ENCODE measurements at regions not wholly inside any gene's neighbourhood (a gene's known extent, or its start where the extent isn't known, plus 50 kb on each side); places are given as distances from the start of the nearest gene placed in this dataset.
"Not testable (repeated sequence)": the region's sequence is repeated elsewhere in the genome, so short reads cannot be mapped to it uniquely, and the experiment has no call there.

GRCh38 chr3:145906301-145906700 lies 254.7 kb downstream of the PLOD2 start:
- Histone ChIP-seq H3K9me3 (ENCODE audit: control insufficient read depth, low read length) (no peaks in the 10 kb centered on the region), H3K9ac (ENCODE audit: low read length) (no peak overlapping the region), H3K27me3 (replicated peaks; ENCODE audit: control insufficient read depth, insufficient read depth, low read length) (no peaks in the 10 kb centered on the region), H3K4me1 (ENCODE audit: control insufficient read depth, insufficient read depth, low read length) (no peaks in the 10 kb centered on the region), H3K4me3 (ENCODE audit: low read length) (no peak overlapping the region), H3K36me3 (ENCODE audit: control insufficient read depth, insufficient read depth, low read length, severe bottlenecking) (no peaks in the 10 kb centered on the region)
- peak; percentile 11 for DNase-seq (ENCODE audit: low read depth)

GRCh38 chr3:145906755-145907154 lies 254.2 kb downstream of the PLOD2 start:
- H3K9ac ChIP-seq (ENCODE audit: low read length): no peak overlapping the region
- no peaks in the 10 kb centered on the region for H3K36me3 ChIP-seq (ENCODE audit: control insufficient read depth, insufficient read depth, low read length, severe bottlenecking)
- no peaks in the 10 kb centered on the region for H3K9me3 ChIP-seq (ENCODE audit: control insufficient read depth, low read length)
- H3K4me1 ChIP-seq (ENCODE audit: control insufficient read depth, insufficient read depth, low read length): no peaks in the 10 kb centered on the region
- DNase-seq (ENCODE audit: low read depth): no peak
- no peaks in the 10 kb centered on the region for H3K27me3 ChIP-seq (replicated peaks; ENCODE audit: control insufficient read depth, insufficient read depth, low read length)
- H3K4me3 ChIP-seq (ENCODE audit: low read length): no peak overlapping the region

GRCh38 chr3:145911016-145911415 lies 250.0 kb downstream of the PLOD2 start:
- H3K36me3 ChIP-seq (ENCODE audit: control insufficient read depth, insufficient read depth, low read length, severe bottlenecking): no peaks in the 10 kb centered on the region
- no peak for DNase-seq (ENCODE audit: low read depth)
- H3K4me1 ChIP-seq (ENCODE audit: control insufficient read depth, insufficient read depth, low read length): no peaks in the 10 kb centered on the region
- no peak overlapping the region for H3K9ac ChIP-seq (ENCODE audit: low read length)
- H3K9me3 ChIP-seq (ENCODE audit: control insufficient read depth, low read length): no peaks in the 10 kb centered on the region
- no peaks in the 10 kb centered on the region for H3K27me3 ChIP-seq (replicated peaks; ENCODE audit: control insufficient read depth, insufficient read depth, low read length)
- no peak overlapping the region for H3K4me3 ChIP-seq (ENCODE audit: low read length)

GRCh38 chr3:145915787-145916186 lies 245.2 kb downstream of the PLOD2 start:
- Histone ChIP-seq H3K9ac (ENCODE audit: low read length) (no peak overlapping the region), H3K36me3 (ENCODE audit: control insufficient read depth, insufficient read depth, low read length, severe bottlenecking) (no peaks in the 10 kb centered on the region), H3K4me3 (ENCODE audit: low read length) (no peak overlapping the region), H3K27me3 (replicated peaks; ENCODE audit: control insufficient read depth, insufficient read depth, low read length) (no peaks in the 10 kb centered on the region), H3K4me1 (ENCODE audit: control insufficient read depth, insufficient read depth, low read length) (no peaks in the 10 kb centered on the region), H3K9me3 (ENCODE audit: control insufficient read depth, low read length) (no peaks in the 10 kb centered on the region)
- no peak for DNase-seq (ENCODE audit: low read depth)

GRCh38 chr3:145927736-145928135 lies 233.2 kb downstream of the PLOD2 start:
- not testable (repeated sequence) for DNase-seq (ENCODE audit: low read depth); H3K36me3 ChIP-seq (ENCODE audit: control insufficient read depth, insufficient read depth, low read length, severe bottlenecking); H3K9me3 ChIP-seq (ENCODE audit: control insufficient read depth, low read length); H3K4me3 ChIP-seq (ENCODE audit: low read length); H3K4me1 ChIP-seq (ENCODE audit: control insufficient read depth, insufficient read depth, low read length); H3K9ac ChIP-seq (ENCODE audit: low read length); H3K27me3 ChIP-seq (replicated peaks; ENCODE audit: control insufficient read depth, insufficient read depth, low read length)

GRCh38 chr3:145936971-145937370 lies 224.0 kb downstream of the PLOD2 start:
- H3K9me3 ChIP-seq (ENCODE audit: control insufficient read depth, low read length): no peaks in the 10 kb centered on the region
- H3K4me1 ChIP-seq (ENCODE audit: control insufficient read depth, insufficient read depth, low read length): no peaks in the 10 kb centered on the region
- peak; percentile 60 for DNase-seq (ENCODE audit: low read depth)
- no peaks in the 10 kb centered on the region for H3K27me3 ChIP-seq (replicated peaks; ENCODE audit: control insufficient read depth, insufficient read depth, low read length)
- no peak overlapping the region for H3K4me3 ChIP-seq (ENCODE audit: low read length)
- H3K9ac ChIP-seq (ENCODE audit: low read length): no peak overlapping the region
- H3K36me3 ChIP-seq (ENCODE audit: control insufficient read depth, insufficient read depth, low read length, severe bottlenecking): no peaks in the 10 kb centered on the region

- DNase-seq (ENCODE audit: low read depth): no peak
- no peaks in the 10 kb centered on the region for H3K9me3 ChIP-seq (ENCODE audit: control insufficient read depth, low read length)
- H3K9ac ChIP-seq (ENCODE audit: low read length): no peak overlapping the region
- H3K4me1 ChIP-seq (ENCODE audit: control insufficient read depth, insufficient read depth, low read length): no peaks in the 10 kb centered on the region
- no peaks in the 10 kb centered on the region for H3K27me3 ChIP-seq (replicated peaks; ENCODE audit: control insufficient read depth, insufficient read depth, low read length)
- H3K36me3 ChIP-seq (ENCODE audit: control insufficient read depth, insufficient read depth, low read length, severe bottlenecking): no peaks in the 10 kb centered on the region
- no peak overlapping the region for H3K4me3 ChIP-seq (ENCODE audit: low read length)
Observed at GRCh38 chr3:145939431-145939830, 221.6 kb downstream of the PLOD2 start.

- Histone ChIP-seq H3K4me3 (ENCODE audit: low read length) (no peak overlapping the region), H3K36me3 (ENCODE audit: control insufficient read depth, insufficient read depth, low read length, severe bottlenecking) (no peaks in the 10 kb centered on the region), H3K9ac (ENCODE audit: low read length) (no peak overlapping the region), H3K4me1 (ENCODE audit: control insufficient read depth, insufficient read depth, low read length) (no peaks in the 10 kb centered on the region), H3K27me3 (replicated peaks; ENCODE audit: control insufficient read depth, insufficient read depth, low read length) (no peaks in the 10 kb centered on the region), H3K9me3 (ENCODE audit: control insufficient read depth, low read length) (no peaks in the 10 kb centered on the region)
- no peak for DNase-seq (ENCODE audit: low read depth)
Observed at GRCh38 chr3:145942052-145942451, 218.9 kb downstream of the PLOD2 start.

- Histone ChIP-seq H3K4me1 (ENCODE audit: control insufficient read depth, insufficient read depth, low read length) (no peaks in the 10 kb centered on the region), H3K36me3 (ENCODE audit: control insufficient read depth, insufficient read depth, low read length, severe bottlenecking) (no peaks in the 10 kb centered on the region), H3K9me3 (ENCODE audit: control insufficient read depth, low read length) (no peaks in the 10 kb centered on the region), H3K27me3 (replicated peaks; ENCODE audit: control insufficient read depth, insufficient read depth, low read length) (no peaks in the 10 kb centered on the region), H3K4me3 (ENCODE audit: low read length) (no peak overlapping the region), H3K9ac (ENCODE audit: low read length) (no peak overlapping the region)
- no peak for DNase-seq (ENCODE audit: low read depth)
Observed at GRCh38 chr3:145943952-145944351, 217.0 kb downstream of the PLOD2 start.

GRCh38 chr3:145951441-145951840 lies 209.5 kb downstream of the PLOD2 start:
- no peaks in the 10 kb centered on the region for H3K9me3 ChIP-seq (ENCODE audit: control insufficient read depth, low read length)
- no peaks in the 10 kb centered on the region for H3K27me3 ChIP-seq (replicated peaks; ENCODE audit: control insufficient read depth, insufficient read depth, low read length)
- H3K4me3 ChIP-seq (ENCODE audit: low read length): no peak overlapping the region
- H3K36me3 ChIP-seq (ENCODE audit: control insufficient read depth, insufficient read depth, low read length, severe bottlenecking): no peaks in the 10 kb centered on the region
- DNase-seq (ENCODE audit: low read depth): no peak
- H3K9ac ChIP-seq (ENCODE audit: low read length): no peak overlapping the region
- peaks cover 17% of the 10 kb centered on the region for H3K4me1 ChIP-seq (ENCODE audit: control insufficient read depth, insufficient read depth, low read length)

- no peaks in the 10 kb centered on the region for H3K9me3 ChIP-seq (ENCODE audit: control insufficient read depth, low read length)
- no peaks in the 10 kb centered on the region for H3K27me3 ChIP-seq (replicated peaks; ENCODE audit: control insufficient read depth, insufficient read depth, low read length)
- no peak overlapping the region for H3K4me3 ChIP-seq (ENCODE audit: low read length)
- no peaks in the 10 kb centered on the region for H3K36me3 ChIP-seq (ENCODE audit: control insufficient read depth, insufficient read depth, low read length, severe bottlenecking)
- DNase-seq (ENCODE audit: low read depth): peak; percentile 23
- H3K9ac ChIP-seq (ENCODE audit: low read length): no peak overlapping the region
- H3K4me1 ChIP-seq (ENCODE audit: control insufficient read depth, insufficient read depth, low read length): peaks cover 17% of the 10 kb centered on the region
Observed at GRCh38 chr3:145952536-145952935, 208.4 kb downstream of the PLOD2 start.

GRCh38 chr3:145953316-145953715 lies 207.7 kb downstream of the PLOD2 start:
- Histone ChIP-seq H3K4me3 (ENCODE audit: low read length) (no peak overlapping the region), H3K9me3 (ENCODE audit: control insufficient read depth, low read length) (no peaks in the 10 kb centered on the region), H3K4me1 (ENCODE audit: control insufficient read depth, insufficient read depth, low read length) (peaks cover 17% of the 10 kb centered on the region), H3K27me3 (replicated peaks; ENCODE audit: control insufficient read depth, insufficient read depth, low read length) (no peaks in the 10 kb centered on the region), H3K36me3 (ENCODE audit: control insufficient read depth, insufficient read depth, low read length, severe bottlenecking) (no peaks in the 10 kb centered on the region), H3K9ac (ENCODE audit: low read length) (no peak overlapping the region)
- no peak for DNase-seq (ENCODE audit: low read depth)
